WTC11 (cell line): ENCODE measurements at regions not wholly inside any gene's neighbourhood (a gene's known extent, or its start where the extent isn't known, plus 50 kb on each side); places are given as distances from the start of the nearest gene placed in this dataset.

ENCODE experiments used
- CTCF ChIP-seq: fragments of 200-600 bp; IDR thresholded peaks from 2 replicates; pipeline ENCODE4 v1.8.0; 2022; ENCODE audit warnings: antibody characterized with exemption
- ZNF512 ChIP-seq: sonication (generic); formaldehyde crosslinking; IDR thresholded peaks from 2 replicates; pipeline ENCODE4 v1.8.1; 2022; ENCODE audit warnings: missing genetic modification reagents, borderline replicate concordance

- TF ChIP-seq ZNF512 (no peak), CTCF (no peak)
Measured at GRCh38 chr1:228923973-228924686, 188.9 kb downstream of the RHOU start.
